ENCODE measurements at regions not wholly inside any gene's neighbourhood (a gene's known extent, or its start where the extent isn't known, plus 50 kb on each side); places are given as distances from the start of the nearest gene placed in this dataset.

DNA sequence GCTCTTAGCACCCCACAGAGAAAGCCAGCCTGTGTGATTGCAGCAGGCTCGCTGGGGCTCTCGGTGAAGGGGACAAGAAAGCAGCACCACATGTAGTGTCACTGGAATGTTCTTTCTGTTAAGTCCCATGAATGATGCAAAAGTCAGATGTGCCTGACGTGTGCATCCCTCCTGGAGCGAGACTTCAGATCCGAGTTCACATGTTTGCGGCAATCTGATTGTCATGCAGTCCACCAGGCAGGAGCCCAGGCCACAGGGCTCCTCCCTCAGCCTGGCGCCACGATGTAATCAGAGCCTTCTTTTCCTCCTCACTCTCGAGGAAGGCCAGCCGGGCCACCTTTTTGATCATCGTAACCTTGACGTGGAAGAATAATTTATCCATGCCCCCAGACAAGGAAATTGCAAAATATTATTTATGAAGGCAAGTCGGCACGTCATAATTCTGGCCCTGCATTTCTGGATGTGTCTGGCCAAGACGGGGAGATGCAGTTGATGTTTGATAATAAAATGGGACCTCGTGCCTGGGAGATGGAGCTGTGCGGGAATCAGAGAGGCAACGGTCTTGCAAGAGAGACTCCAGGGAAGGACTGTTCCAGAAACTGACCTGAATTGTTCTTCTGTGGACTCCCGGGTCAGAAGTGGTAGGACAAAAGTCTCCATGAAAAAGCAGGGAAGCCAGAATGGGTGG is 214.6 kb downstream of the PHETA1 start:
- TF ChIP-seq NFIC (IDR thresholded peaks at IDR 0.05) (no peak), EP300 (IDR thresholded peaks at IDR 0.05; ENCODE audit: borderline replicate concordance) (no peak)
- TF ChIP-seq, protein P1, sequence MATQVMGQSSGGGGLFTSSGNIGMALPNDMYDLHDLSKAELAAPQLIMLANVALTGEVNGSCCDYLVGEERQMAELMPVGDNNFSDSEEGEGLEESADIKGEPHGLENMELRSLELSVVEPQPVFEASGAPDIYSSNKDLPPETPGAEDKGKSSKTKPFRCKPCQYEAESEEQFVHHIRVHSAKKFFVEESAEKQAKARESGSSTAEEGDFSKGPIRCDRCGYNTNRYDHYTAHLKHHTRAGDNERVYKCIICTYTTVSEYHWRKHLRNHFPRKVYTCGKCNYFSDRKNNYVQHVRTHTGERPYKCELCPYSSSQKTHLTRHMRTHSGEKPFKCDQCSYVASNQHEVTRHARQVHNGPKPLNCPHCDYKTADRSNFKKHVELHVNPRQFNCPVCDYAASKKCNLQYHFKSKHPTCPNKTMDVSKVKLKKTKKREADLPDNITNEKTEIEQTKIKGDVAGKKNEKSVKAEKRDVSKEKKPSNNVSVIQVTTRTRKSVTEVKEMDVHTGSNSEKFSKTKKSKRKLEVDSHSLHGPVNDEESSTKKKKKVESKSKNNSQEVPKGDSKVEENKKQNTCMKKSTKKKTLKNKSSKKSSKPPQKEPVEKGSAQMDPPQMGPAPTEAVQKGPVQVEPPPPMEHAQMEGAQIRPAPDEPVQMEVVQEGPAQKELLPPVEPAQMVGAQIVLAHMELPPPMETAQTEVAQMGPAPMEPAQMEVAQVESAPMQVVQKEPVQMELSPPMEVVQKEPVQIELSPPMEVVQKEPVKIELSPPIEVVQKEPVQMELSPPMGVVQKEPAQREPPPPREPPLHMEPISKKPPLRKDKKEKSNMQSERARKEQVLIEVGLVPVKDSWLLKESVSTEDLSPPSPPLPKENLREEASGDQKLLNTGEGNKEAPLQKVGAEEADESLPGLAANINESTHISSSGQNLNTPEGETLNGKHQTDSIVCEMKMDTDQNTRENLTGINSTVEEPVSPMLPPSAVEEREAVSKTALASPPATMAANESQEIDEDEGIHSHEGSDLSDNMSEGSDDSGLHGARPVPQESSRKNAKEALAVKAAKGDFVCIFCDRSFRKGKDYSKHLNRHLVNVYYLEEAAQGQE (IDR thresholded peaks at IDR 0.05; ENCODE audit: low read depth) = no peak

DNA sequence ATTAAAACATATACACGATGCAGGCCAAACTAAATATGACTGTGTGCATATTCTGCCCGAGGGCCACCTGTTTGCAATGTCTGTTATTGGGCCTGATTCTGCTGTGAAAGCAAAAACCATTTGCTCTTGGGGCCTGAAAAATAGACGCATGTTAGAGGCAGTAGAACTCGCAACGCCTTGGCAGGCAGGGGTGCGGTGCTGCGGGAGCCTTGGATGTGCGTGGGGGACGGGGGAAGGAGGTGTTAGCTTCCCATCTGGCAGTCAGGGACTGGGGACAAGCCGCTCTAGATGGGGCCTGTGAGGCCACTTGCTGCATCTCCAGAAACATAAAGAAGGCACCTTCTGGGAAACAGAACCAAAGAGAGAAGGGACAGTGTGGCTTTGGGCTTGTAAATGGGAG is 216.3 kb downstream of the PHETA1 start:
- TF ChIP-seq TAF1 (IDR thresholded peaks at IDR 0.05; ENCODE audit: low read depth) = no peak
- TF ChIP-seq NFIC (IDR thresholded peaks at IDR 0.05) = no peak
- TF ChIP-seq YY1 (IDR thresholded peaks at IDR 0.05; ENCODE audit: low read depth) = no peak
- TF ChIP-seq FOXM1 (IDR thresholded peaks at IDR 0.05; ENCODE audit: borderline replicate concordance, low read depth) = no peak
- TF ChIP-seq TEAD4 (IDR thresholded peaks at IDR 0.05) = no peak
- no peak for TF ChIP-seq TCF12 (IDR thresholded peaks at IDR 0.05; ENCODE audit: low read depth)
- TF ChIP-seq CREB1 (IDR thresholded peaks at IDR 0.05; ENCODE audit: low read depth) = no peak
- TF ChIP-seq RAD21 (IDR thresholded peaks at IDR 0.05; ENCODE audit: low read depth) = no peak
- TF ChIP-seq, protein P2, sequence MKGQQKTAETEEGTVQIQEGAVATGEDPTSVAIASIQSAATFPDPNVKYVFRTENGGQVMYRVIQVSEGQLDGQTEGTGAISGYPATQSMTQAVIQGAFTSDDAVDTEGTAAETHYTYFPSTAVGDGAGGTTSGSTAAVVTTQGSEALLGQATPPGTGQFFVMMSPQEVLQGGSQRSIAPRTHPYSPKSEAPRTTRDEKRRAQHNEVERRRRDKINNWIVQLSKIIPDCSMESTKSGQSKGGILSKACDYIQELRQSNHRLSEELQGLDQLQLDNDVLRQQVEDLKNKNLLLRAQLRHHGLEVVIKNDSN (IDR thresholded peaks at IDR 0.05) = no peak
- TF ChIP-seq, protein P3, sequence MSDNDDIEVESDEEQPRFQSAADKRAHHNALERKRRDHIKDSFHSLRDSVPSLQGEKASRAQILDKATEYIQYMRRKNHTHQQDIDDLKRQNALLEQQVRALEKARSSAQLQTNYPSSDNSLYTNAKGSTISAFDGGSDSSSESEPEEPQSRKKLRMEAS (IDR thresholded peaks at IDR 0.05) = no peak
- TF ChIP-seq ZBTB7A (IDR thresholded peaks at IDR 0.05; ENCODE audit: low read depth) = no peak
- TF ChIP-seq EGR1 (IDR thresholded peaks at IDR 0.05) = no peak
- TF ChIP-seq, protein P1 (IDR thresholded peaks at IDR 0.05; ENCODE audit: low read depth) = no peak
- no peak for TF ChIP-seq EP300 (IDR thresholded peaks at IDR 0.05; ENCODE audit: borderline replicate concordance)
- no peak for TF ChIP-seq CEBPB (IDR thresholded peaks at IDR 0.05)

DNA sequence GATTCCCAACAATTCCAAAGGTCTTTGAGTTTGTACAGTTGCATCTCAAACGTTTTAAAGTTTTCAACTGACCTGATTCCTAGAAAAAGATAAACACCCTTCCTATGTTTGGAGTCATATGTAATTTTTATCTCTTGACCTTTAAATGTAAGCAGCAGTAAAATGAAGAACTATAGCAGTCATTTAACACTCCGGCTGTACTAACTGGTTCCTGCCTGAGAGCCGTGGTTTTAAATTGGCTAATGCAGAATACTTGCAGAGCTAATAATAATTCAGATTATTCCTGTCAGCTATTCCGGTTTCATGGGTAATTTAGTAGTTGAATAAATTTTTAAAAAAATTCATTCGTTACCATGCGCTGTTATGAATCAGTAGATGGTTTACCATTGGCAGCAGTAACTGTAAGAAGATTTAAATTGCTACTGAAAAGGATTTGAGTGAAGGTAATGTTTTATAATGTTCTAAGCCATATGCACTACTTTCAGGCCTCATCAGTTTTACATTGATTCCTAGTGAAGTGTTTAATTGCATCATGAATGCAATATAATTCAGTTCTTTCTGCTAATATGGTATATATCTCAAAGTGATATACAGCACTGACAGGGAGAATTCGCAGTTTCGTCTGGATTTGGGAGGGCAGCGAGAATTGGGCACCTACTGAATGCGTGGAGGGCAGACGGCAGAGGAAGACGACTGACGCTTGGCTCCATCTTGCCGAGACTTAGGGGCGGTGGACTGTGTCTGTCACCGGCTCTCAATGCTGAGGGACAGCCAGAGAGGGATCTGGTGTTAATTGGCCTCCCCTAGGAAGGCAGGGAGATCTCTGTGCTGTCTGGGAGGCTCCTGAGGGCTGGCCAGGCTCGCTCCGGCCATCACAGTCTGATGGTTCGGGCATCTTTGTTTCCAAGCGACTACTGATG is 217.7 kb downstream of the PHETA1 start:
- TF ChIP-seq TEAD4 (IDR thresholded peaks at IDR 0.05) = no peak
- TF ChIP-seq NFIC (IDR thresholded peaks at IDR 0.05) = no peak
- TF ChIP-seq YY1 (IDR thresholded peaks at IDR 0.05; ENCODE audit: low read depth) = no peak
- TF ChIP-seq, protein P3 (IDR thresholded peaks at IDR 0.05) = no peak
- no peak for TF ChIP-seq ZBTB7A (IDR thresholded peaks at IDR 0.05; ENCODE audit: low read depth)
- no peak for TF ChIP-seq TCF12 (IDR thresholded peaks at IDR 0.05; ENCODE audit: low read depth)
- TF ChIP-seq FOXM1 (IDR thresholded peaks at IDR 0.05; ENCODE audit: borderline replicate concordance, low read depth) = no peak
- no peak for TF ChIP-seq TAF1 (IDR thresholded peaks at IDR 0.05; ENCODE audit: low read depth)
- TF ChIP-seq RAD21 (IDR thresholded peaks at IDR 0.05; ENCODE audit: low read depth) = no peak
- no peak for TF ChIP-seq EP300 (IDR thresholded peaks at IDR 0.05; ENCODE audit: borderline replicate concordance)
- TF ChIP-seq, protein P2 (IDR thresholded peaks at IDR 0.05) = no peak
- TF ChIP-seq CEBPB (IDR thresholded peaks at IDR 0.05) = no peak
- TF ChIP-seq, protein P1 (IDR thresholded peaks at IDR 0.05; ENCODE audit: low read depth) = no peak
- no peak for TF ChIP-seq CREB1 (IDR thresholded peaks at IDR 0.05; ENCODE audit: low read depth)
- no peak for TF ChIP-seq EGR1 (IDR thresholded peaks at IDR 0.05)

DNA sequence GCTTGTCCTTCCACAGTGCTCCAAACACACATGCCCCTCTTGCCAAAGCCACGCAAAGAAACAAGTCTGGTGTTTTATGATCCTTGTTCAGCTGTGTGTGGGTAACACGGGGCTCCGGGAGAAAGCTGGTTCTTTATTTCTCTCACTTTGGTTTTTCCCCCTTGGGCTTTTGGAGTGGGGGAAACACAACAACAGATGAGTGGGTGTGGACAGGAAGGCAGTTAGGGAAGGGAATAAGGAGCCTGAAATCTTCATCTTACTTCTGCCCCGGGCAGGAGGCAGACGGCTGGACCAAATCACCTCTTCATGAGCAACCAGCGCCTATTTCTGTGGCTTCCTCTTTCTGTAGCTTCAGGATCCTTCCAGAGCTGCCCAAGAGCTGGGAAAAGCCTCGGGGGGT is 218.5 kb downstream of the PHETA1 start:
- TF ChIP-seq YY1 (IDR thresholded peaks at IDR 0.05; ENCODE audit: low read depth) (no peak), CREB1 (IDR thresholded peaks at IDR 0.05; ENCODE audit: low read depth) (no peak), FOXM1 (IDR thresholded peaks at IDR 0.05; ENCODE audit: borderline replicate concordance, low read depth) (no peak), EP300 (IDR thresholded peaks at IDR 0.05; ENCODE audit: borderline replicate concordance) (no peak), RAD21 (IDR thresholded peaks at IDR 0.05; ENCODE audit: low read depth) (no peak), TEAD4 (IDR thresholded peaks at IDR 0.05) (no peak), NFIC (IDR thresholded peaks at IDR 0.05) (no peak), TAF1 (IDR thresholded peaks at IDR 0.05; ENCODE audit: low read depth) (no peak), TCF12 (IDR thresholded peaks at IDR 0.05; ENCODE audit: low read depth) (no peak), ZBTB7A (IDR thresholded peaks at IDR 0.05; ENCODE audit: low read depth) (no peak), CEBPB (IDR thresholded peaks at IDR 0.05) (no peak), EGR1 (IDR thresholded peaks at IDR 0.05) (no peak)
- TF ChIP-seq, protein P2 (IDR thresholded peaks at IDR 0.05) = no peak
- TF ChIP-seq, protein P3 (IDR thresholded peaks at IDR 0.05) = no peak
- TF ChIP-seq, protein P1 (IDR thresholded peaks at IDR 0.05; ENCODE audit: low read depth) = no peak

Measured in Ishikawa (cell line).